IPS DF 19.7 (cell line): ENCODE measurements at regions not wholly inside any gene's neighbourhood (a gene's known extent, or its start where the extent isn't known, plus 50 kb on each side); places are given as distances from the start of the nearest gene placed in this dataset.

ENCODE experiments used
- DNase-seq: peaks from one replicate; pipeline ENCODE4 v3.0.0-alpha.2; 2013; ENCODE audit warnings: low read depth, low spot score

GRCh38 chr17:27241346-27241946 lies 52.5 kb upstream of the WSB1 start:
- no peak for DNase-seq

DNA sequence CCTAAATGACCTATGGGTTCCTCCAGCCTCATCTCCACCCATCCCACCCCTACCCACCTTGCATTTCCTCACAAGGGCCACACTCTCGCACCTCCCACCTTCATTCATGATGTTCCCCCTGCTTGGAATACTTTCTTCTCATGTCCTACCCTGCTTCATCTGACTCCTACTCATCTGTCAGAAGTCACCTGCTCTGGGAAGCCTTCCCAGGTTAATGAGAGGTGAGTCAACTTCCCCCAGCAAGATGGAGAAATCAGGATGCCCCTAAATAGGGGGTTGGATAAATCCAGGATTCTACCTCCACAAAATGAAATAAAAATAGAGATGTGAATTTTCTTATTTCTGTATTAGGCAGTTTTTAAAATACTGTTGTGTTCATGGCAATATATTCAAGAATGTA lies 51.0 kb upstream of the WSB1 start:
- DNase-seq: no peak

DNA sequence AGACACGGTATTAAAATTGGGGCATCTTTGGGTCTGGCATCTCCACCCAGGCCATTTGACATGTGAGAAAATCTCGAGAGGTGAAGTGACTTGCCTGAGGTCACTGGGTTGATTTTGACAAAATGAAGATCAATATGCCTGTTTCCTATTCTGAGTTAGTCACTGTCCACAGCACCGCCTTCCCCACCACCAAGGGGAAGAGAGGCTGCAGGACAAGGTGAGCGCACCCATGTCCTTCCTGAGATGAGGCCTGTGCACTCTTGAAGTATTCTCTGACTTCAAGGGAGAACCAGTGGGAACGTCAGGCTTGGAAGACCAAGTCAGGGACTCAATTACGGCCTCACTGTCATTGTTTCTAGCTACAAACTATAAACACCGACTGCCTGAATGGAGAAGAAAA lies 49.9 kb upstream of the WSB1 start:
- no peak for DNase-seq
